Parathyroid adenoma (tissue), 2 donors: ENCODE measurements at regions not wholly inside any gene's neighbourhood (a gene's known extent, or its start where the extent isn't known, plus 50 kb on each side); places are given as distances from the start of the nearest gene placed in this dataset.

Source experiments
- H2AFZ ChIP-seq: fragments of 300-600 bp; sonication (generic); one replicate; pipeline ENCODE4 v1.7.0; 2017; ENCODE audit warnings: antibody characterized with exemption, mild to moderate bottlenecking
- H3K27ac ChIP-seq: fragments of 300-600 bp; sonication (generic); one replicate; pipeline ENCODE4 v1.7.0; 2017
- H3K27me3 ChIP-seq: fragments of 300-600 bp; sonication (generic); one replicate; pipeline ENCODE4 v1.7.0; 2017; ENCODE audit warnings: low read length; ENCODE audit not compliant: control insufficient read depth, insufficient read depth
- H3K36me3 ChIP-seq: fragments of 300-600 bp; sonication (generic); one replicate; pipeline ENCODE4 v1.7.0; 2017; ENCODE audit warnings: low read length; ENCODE audit not compliant: control insufficient read depth, insufficient read depth
- H3K4me1 ChIP-seq: fragments of 300-600 bp; sonication (generic); one replicate; pipeline ENCODE4 v1.7.0; 2017; ENCODE audit warnings: control low read depth
- H3K4me2 ChIP-seq: fragments of 300-600 bp; sonication (generic); one replicate; pipeline ENCODE4 v1.7.0; 2017; ENCODE audit warnings: low read length
- H3K4me3 ChIP-seq: fragments of 300-600 bp; sonication (generic); one replicate; pipeline ENCODE4 v1.7.0; 2017; ENCODE audit warnings: low read depth, low read length
- H3K79me2 ChIP-seq: fragments of 300-600 bp; sonication (generic); one replicate; pipeline ENCODE4 v1.7.0; 2017; ENCODE audit warnings: control low read depth
- H3K9ac ChIP-seq: fragments of 300-600 bp; sonication (generic); one replicate; pipeline ENCODE4 v1.7.0; 2017; ENCODE audit warnings: mild to moderate bottlenecking
- H3K9me3 ChIP-seq: fragments of 300-600 bp; sonication (generic); one replicate; pipeline ENCODE4 v1.7.0; 2017; ENCODE audit warnings: low read length; ENCODE audit not compliant: control insufficient read depth
- TF ChIP-seq, protein P1 (sequence below): fragments of 300-600 bp; sonication (generic); IDR thresholded peaks from one replicate; pipeline ENCODE4 v1.7.0; 2017; ENCODE audit warnings: antibody characterized with exemption, mild to moderate bottlenecking
- donor health status: primary hyperparathyroidism.

DNA sequence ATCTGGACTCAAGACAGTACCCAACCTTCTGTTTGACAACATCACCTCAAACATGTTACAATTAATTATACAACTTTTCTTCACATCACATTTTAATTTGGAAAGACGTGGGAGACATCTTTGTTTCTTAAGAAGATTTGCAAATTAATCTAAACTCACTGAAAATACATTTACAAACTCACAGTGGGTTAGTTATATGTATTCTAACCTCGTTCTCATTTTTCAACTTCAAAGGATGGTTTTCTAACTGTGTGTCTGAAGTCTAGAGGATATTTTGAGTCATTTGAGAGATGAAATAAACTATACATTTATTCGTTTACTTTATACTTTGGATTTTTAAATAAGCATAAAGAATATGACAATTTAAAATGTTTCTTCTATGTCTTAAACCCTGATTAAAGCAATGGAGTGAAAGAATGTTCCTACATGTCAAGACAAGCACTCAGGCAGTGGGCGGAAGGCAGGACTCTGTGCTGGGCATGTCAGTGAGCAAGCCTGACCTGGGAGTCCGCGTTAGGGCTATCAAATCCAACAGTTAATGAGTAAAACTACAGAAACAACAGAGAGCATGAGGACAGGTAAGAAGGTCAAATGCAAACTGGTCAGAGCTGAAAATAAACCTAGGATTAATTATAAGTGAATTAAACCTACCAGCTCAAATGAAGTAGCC is 76.5 kb upstream of the CTTNBP2NL start:
- Histone ChIP-seq H3K9me3 (no peaks in the 10 kb centered on the region), H2AFZ (no peak overlapping the region), H3K9ac (no peak overlapping the region), H3K4me1 (no peaks in the 10 kb centered on the region), H3K27me3 (no peaks in the 10 kb centered on the region), H3K4me3 (no peak overlapping the region), H3K36me3 (no peaks in the 10 kb centered on the region), H3K4me2 (no peak overlapping the region), H3K27ac (no peak overlapping the region), H3K79me2 (no peaks in the 10 kb centered on the region)
- TF ChIP-seq, protein P1, sequence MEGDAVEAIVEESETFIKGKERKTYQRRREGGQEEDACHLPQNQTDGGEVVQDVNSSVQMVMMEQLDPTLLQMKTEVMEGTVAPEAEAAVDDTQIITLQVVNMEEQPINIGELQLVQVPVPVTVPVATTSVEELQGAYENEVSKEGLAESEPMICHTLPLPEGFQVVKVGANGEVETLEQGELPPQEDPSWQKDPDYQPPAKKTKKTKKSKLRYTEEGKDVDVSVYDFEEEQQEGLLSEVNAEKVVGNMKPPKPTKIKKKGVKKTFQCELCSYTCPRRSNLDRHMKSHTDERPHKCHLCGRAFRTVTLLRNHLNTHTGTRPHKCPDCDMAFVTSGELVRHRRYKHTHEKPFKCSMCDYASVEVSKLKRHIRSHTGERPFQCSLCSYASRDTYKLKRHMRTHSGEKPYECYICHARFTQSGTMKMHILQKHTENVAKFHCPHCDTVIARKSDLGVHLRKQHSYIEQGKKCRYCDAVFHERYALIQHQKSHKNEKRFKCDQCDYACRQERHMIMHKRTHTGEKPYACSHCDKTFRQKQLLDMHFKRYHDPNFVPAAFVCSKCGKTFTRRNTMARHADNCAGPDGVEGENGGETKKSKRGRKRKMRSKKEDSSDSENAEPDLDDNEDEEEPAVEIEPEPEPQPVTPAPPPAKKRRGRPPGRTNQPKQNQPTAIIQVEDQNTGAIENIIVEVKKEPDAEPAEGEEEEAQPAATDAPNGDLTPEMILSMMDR, result no peak

DNA sequence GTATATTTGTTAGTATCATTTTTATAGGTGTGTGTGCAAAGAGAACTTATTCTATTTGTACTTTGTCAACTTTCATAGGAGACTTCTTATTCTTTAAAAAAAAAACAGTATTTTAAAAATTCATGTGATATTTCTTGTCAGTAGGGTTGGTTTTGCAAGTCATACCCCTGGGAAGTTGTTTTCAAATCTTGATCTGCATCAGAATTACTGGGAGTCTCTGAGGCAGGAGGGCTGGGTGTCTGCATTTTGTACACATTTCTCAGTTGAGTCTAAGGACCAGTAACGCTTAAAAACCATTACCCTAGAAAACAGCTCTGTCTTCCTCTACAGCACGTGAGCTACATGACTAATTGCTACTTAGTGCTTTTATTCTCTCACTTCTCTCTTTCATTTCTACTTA is 76.0 kb upstream of the CTTNBP2NL start:
- no peaks in the 10 kb centered on the region for H3K79me2 ChIP-seq
- no peaks in the 10 kb centered on the region for H3K27me3 ChIP-seq
- TF ChIP-seq, protein P1, result no peak
- H3K4me3 ChIP-seq, result no peak overlapping the region
- H3K4me1 ChIP-seq, result no peaks in the 10 kb centered on the region
- no peak overlapping the region for H2AFZ ChIP-seq
- H3K36me3 ChIP-seq, result no peaks in the 10 kb centered on the region
- H3K9me3 ChIP-seq, result no peaks in the 10 kb centered on the region
- H3K27ac ChIP-seq, result no peak overlapping the region
- H3K9ac ChIP-seq, result no peak overlapping the region
- H3K4me2 ChIP-seq, result no peak overlapping the region

DNA sequence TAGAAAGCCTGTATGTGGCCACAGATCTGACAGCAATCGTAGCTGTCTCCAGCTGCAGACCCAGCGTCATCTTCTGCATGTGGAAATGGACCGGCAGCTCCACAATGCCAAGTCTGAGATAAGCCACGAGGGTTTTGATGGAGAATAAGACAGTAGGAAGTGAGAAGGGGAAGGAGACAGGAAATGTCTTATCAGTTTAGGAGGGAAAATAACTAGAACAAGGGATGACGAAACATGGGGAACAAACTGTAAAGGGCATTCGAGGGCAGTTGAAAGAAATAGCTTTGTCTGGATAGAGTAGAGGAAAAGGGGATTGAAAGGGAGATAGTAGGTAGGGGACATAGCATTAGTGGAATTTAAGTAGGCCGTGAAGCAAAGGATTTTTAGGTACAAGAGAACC is 74.0 kb upstream of the CTTNBP2NL start:
- no peak overlapping the region for H3K4me3 ChIP-seq
- TF ChIP-seq, protein P1, result no peak
- no peak overlapping the region for H2AFZ ChIP-seq
- no peaks in the 10 kb centered on the region for H3K27me3 ChIP-seq
- H3K9ac ChIP-seq, result no peak overlapping the region
- no peaks in the 10 kb centered on the region for H3K9me3 ChIP-seq
- H3K36me3 ChIP-seq, result no peaks in the 10 kb centered on the region
- no peaks in the 10 kb centered on the region for H3K79me2 ChIP-seq
- H3K4me1 ChIP-seq, result no peaks in the 10 kb centered on the region
- no peak overlapping the region for H3K27ac ChIP-seq
- no peak overlapping the region for H3K4me2 ChIP-seq

DNA sequence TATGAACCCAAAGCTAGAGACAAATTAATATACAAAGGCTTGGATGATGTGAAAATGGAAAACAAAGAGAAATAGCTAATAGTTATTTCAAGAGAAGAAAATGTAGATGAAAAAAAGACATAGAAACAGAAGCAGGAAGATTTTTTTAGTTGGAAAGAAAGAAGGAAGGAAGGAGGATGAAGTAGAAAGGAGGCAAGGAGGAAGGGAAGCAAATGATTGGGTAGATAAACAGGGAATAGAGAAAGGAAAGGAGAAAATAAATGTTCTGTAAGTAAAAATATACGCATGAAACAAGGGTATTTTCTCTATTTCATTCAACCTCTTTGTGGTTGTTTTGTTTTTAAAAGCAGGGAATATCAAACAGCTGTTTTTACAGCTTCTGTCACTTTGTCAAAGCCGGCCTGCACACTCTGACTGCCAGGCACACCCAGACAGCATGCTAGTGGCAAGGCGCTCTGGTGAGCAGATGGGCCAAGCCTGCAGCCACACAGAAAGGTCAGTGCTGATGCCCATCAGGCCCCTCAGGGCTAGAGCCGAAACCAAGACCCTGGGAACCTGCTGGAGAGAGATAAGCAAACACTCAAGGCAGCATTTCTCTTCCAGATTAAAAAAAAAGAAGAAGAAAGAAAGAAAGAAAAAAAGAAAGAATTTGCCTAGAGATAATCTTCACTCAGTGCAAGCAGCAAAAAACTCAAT is 72.9 kb upstream of the CTTNBP2NL start:
- Histone ChIP-seq H3K79me2 (no peaks in the 10 kb centered on the region), H3K27me3 (no peaks in the 10 kb centered on the region), H3K4me2 (no peak overlapping the region), H2AFZ (no peak overlapping the region), H3K36me3 (no peaks in the 10 kb centered on the region), H3K27ac (no peak overlapping the region), H3K9ac (no peak overlapping the region), H3K4me3 (no peak overlapping the region), H3K4me1 (no peaks in the 10 kb centered on the region), H3K9me3 (no peaks in the 10 kb centered on the region)
- TF ChIP-seq, protein P1, result no peak

DNA sequence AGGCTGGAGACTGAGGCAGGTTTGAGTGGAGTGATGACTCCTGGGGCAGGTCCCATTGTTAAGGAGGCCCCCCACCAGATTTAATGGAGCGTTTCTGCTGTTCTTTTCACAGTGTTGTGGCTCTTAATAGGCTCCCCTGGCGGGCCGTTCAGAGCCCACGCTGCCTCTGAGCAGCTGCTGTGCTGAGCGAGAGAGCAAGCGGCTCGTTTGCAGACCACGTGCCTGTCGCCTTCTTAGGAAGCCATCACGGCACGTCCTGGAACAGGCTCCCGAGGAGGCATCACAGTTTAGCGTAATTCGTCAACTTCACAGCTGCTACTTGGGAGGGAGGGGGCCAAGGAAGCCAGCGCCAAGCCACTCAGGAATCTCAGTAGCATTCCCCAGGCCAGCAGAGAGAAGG is 70.5 kb upstream of the CTTNBP2NL start:
- Histone ChIP-seq H3K79me2 (no peaks in the 10 kb centered on the region), H3K4me2 (no peak overlapping the region), H3K36me3 (no peaks in the 10 kb centered on the region), H3K9me3 (no peaks in the 10 kb centered on the region), H3K27ac (no peak overlapping the region), H3K9ac (no peak overlapping the region), H3K4me3 (no peak overlapping the region), H3K27me3 (no peaks in the 10 kb centered on the region), H2AFZ (no peak overlapping the region), H3K4me1 (no peaks in the 10 kb centered on the region)
- TF ChIP-seq, protein P1, result no peak
